IPS-20b (cell line): ENCODE measurements at regions not wholly inside any gene's neighbourhood (a gene's known extent, or its start where the extent isn't known, plus 50 kb on each side); places are given as distances from the start of the nearest gene placed in this dataset.

Experiments used
- H3K27ac ChIP-seq: one replicate; pipeline ENCODE4 v1.5.1; 2013; ENCODE audit warnings: low read length
- H3K27me3 ChIP-seq: 2 replicates; pipeline ENCODE4 v1.6.1; 2013; ENCODE audit warnings: mild to moderate bottlenecking, low read length, inconsistent platforms; ENCODE audit not compliant: insufficient read depth
- H3K36me3 ChIP-seq: 2 replicates; pipeline ENCODE4 v1.6.1; 2013; ENCODE audit warnings: low read depth, mild to moderate bottlenecking, inconsistent platforms, low read length, moderate library complexity; ENCODE audit not compliant: insufficient read depth
- H3K4me1 ChIP-seq: 2 replicates; pipeline ENCODE4 v1.6.1; 2013; ENCODE audit warnings: mild to moderate bottlenecking, control low read depth, inconsistent platforms, low read length, moderate library complexity; ENCODE audit not compliant: insufficient read depth
- H3K4me3 ChIP-seq: 2 replicates; pipeline ENCODE4 v1.5.1; 2013; ENCODE audit warnings: mild to moderate bottlenecking, low read length, inconsistent platforms
- H3K9ac ChIP-seq: 2 replicates; pipeline ENCODE4 v1.6.1; 2013; ENCODE audit warnings: low read depth, mild to moderate bottlenecking, inconsistent platforms, low read length, moderate library complexity
- H3K9me3 ChIP-seq: 2 replicates; pipeline ENCODE4 v1.6.1; 2013; ENCODE audit warnings: mild to moderate bottlenecking, low read depth, low read length, inconsistent platforms; ENCODE audit not compliant: insufficient read depth

DNA sequence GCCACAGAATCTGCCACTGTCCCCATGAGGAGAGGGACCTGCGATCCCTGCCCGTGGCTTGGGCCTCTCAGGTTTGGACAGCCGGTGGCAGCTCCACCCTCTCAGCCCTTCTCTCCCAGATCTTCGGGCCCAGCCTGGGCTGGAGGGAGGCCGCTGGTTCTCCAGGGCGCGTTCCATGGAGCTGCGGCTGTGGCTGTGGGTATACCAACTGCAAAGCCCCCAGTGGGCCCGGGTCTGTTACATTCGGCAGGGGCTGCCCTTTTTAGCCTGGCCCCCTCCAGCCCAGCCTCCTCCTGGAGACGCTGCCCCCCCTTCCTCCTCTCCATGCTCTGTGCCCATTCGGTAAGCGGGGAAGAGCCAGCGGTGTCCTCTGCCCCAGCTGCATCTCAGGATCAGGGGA is 64.7 kb upstream of the ZNF469 start:
- no peak overlapping the region for H3K4me3 ChIP-seq
- H3K9me3 ChIP-seq, result no peaks in the 10 kb centered on the region
- H3K27ac ChIP-seq, result no peak overlapping the region
- no peak overlapping the region for H3K9ac ChIP-seq
- H3K27me3 ChIP-seq, result no peaks in the 10 kb centered on the region
- H3K36me3 ChIP-seq, result no peaks in the 10 kb centered on the region
- no peaks in the 10 kb centered on the region for H3K4me1 ChIP-seq

GRCh38 chr16:88318521-88318920 is 64.2 kb upstream of the ZNF469 start:
- Histone ChIP-seq H3K36me3 (no peaks in the 10 kb centered on the region), H3K9me3 (no peaks in the 10 kb centered on the region), H3K9ac (no peak overlapping the region), H3K4me3 (no peak overlapping the region), H3K27me3 (no peaks in the 10 kb centered on the region), H3K4me1 (no peaks in the 10 kb centered on the region), H3K27ac (no peak overlapping the region)

DNA sequence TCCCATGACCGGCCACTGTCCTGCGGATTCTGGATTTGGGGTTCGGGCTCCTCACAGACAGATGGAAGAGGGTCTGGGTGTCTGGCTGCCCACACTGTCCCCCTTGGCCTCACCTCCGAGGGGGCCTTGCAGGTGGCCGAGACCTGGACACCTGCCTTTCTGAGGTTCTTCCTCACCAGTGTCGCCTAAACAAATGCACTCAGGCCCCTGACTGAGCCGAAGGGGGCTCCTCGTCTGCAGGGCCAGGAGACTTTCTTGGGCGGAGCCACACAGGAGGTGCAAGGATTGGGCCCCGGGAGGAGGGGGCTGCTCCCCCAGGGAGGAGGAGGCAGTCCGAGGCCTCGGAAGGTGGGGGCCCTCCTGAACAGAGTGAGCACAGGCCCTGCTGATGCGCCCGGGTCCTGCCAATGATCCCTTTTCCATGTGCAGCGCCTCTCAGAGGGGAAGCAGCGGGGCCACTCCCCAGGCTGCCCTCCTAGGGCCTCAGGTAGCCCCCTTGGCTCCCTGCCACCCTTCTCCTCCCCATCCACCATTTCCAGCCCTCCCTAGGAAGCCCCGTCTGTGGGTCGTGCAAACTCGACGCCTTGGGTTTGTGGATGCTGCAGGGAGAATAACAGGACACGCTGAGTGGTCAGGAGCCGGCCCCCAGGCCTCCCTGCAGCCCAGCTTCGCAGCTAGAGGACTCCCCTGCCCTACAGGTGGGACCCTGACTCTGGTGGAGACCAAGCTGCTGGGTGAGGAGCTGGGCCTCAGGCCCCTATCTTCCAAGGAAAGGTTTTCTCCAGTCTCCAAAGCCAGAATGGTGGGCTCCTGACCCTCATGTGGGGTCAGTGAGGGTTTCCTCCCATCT is 63.4 kb upstream of the ZNF469 start:
- H3K9me3 ChIP-seq, result no peaks in the 10 kb centered on the region
- H3K27me3 ChIP-seq, result no peaks in the 10 kb centered on the region
- H3K9ac ChIP-seq, result no peak overlapping the region
- H3K27ac ChIP-seq, result no peak overlapping the region
- H3K4me1 ChIP-seq, result no peaks in the 10 kb centered on the region
- no peaks in the 10 kb centered on the region for H3K36me3 ChIP-seq
- H3K4me3 ChIP-seq, result no peak overlapping the region

GRCh38 chr16:88320947-88321634 is 61.7 kb upstream of the ZNF469 start:
- Histone ChIP-seq H3K9ac (no peak overlapping the region), H3K4me1 (no peaks in the 10 kb centered on the region), H3K4me3 (no peak overlapping the region), H3K9me3 (no peaks in the 10 kb centered on the region), H3K27me3 (no peaks in the 10 kb centered on the region), H3K27ac (no peak overlapping the region), H3K36me3 (no peaks in the 10 kb centered on the region)

DNA sequence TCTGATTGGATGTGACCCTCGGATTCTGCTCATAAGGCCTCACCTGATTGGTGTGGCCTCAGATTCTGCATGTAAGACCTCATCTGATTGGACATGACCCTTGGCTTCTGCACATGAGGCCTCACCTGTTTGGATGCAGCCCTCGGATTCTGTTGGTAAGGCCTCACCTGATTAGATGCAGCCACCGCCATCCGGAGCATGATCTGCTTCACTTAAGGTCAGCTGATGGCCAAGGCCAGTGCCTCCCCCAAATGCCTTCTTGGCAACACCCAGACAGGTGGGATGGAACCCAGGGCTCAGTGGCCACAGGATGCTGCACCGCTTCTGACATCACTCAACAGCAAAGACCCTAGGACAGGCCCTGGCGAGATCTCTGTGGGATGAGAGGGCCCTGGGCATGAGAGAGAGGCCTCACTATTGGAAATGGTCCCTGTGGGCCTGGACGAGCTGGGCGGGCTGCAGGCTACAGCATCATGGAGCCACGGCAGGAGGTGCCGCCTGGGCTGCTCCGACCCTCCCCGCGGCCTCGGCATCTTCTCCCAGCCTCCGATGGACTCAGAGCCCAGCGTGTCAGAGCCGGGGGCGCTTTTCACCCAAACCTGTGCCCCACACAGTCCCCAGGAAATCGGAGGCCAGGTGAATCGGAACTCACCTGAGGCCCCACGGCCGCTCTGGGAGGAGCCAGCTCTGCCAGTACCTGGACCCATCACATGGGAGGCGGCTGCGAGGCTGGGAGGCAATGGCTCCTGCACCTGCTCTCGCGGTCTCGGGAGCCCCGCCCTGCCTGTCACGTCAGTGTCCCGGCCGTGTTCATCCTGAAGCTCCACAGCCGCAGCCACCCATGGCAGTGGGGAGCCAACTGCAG is 60.9 kb upstream of the ZNF469 start:
- Histone ChIP-seq H3K4me1 (no peaks in the 10 kb centered on the region), H3K27me3 (no peaks in the 10 kb centered on the region), H3K36me3 (no peaks in the 10 kb centered on the region), H3K27ac (no peak overlapping the region), H3K9me3 (no peaks in the 10 kb centered on the region), H3K9ac (no peak overlapping the region), H3K4me3 (no peak overlapping the region)

- H3K4me1 ChIP-seq, result no peaks in the 10 kb centered on the region
- H3K4me3 ChIP-seq, result no peak overlapping the region
- H3K9me3 ChIP-seq, result no peaks in the 10 kb centered on the region
These were observed 60.2 kb upstream of the ZNF469 start for GRCh38 chr16:88322500-88322970.

GRCh38 chr16:88323041-88323440 is 59.7 kb upstream of the ZNF469 start:
- no peak overlapping the region for H3K9ac ChIP-seq
- no peaks in the 10 kb centered on the region for H3K4me1 ChIP-seq
- no peaks in the 10 kb centered on the region for H3K27me3 ChIP-seq
- H3K4me3 ChIP-seq, result no peak overlapping the region
- H3K36me3 ChIP-seq, result no peaks in the 10 kb centered on the region
- H3K27ac ChIP-seq, result no peak overlapping the region
- H3K9me3 ChIP-seq, result no peaks in the 10 kb centered on the region

More at GRCh38 chr16:88322500-88322970, 60.2 kb upstream of the ZNF469 start:
- no peaks in the 10 kb centered on the region for H3K27me3 ChIP-seq
- H3K9ac ChIP-seq, result no peak overlapping the region
- no peak overlapping the region for H3K27ac ChIP-seq
- no peaks in the 10 kb centered on the region for H3K36me3 ChIP-seq

DNA sequence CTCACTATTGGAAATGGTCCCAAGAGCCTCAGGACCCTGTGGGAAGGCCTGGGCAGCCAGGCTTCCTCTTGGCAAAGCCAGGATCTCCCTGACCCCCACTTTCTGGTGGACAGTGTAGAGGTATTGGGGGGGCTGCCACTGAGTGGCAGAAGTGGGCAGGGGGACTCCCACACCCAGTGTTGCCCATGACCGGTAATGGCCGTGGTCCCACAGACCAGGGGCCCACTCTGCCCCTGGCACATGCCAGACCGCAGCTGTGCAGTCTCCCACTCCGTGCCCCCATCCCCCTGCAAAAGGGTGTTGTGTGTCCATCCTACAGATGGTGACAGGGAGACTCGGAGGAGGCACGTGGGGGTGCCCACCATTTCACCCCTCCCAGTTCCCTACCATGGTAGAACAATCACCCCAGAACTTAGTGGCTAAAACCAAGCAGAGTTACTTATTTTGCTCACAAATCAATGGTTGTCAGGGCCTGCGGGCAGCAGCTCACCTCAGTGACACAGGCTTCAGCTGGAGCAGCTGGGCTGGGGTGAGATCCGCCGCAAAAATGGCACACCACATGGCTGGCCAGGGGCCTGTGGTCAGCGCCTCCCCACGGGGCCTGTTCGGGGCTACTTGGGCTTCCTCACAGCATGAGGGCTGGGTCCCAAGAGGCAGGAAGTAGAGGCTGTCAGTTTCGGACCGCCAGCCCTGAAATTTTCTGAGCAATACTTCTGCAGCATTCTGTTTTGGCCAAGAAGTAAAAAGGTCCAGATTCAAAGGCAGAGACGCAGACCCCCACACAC is 59.0 kb upstream of the ZNF469 start:
- H3K27ac ChIP-seq, result no peak overlapping the region
- H3K9me3 ChIP-seq, result no peaks in the 10 kb centered on the region
- H3K27me3 ChIP-seq, result no peaks in the 10 kb centered on the region
- no peaks in the 10 kb centered on the region for H3K36me3 ChIP-seq
- H3K4me3 ChIP-seq, result no peak overlapping the region
- no peaks in the 10 kb centered on the region for H3K4me1 ChIP-seq
- H3K9ac ChIP-seq, result no peak overlapping the region

- Histone ChIP-seq H3K27me3 (no peaks in the 10 kb centered on the region), H3K27ac (no peak overlapping the region), H3K4me1 (no peaks in the 10 kb centered on the region), H3K9ac (no peak overlapping the region), H3K36me3 (no peaks in the 10 kb centered on the region), H3K4me3 (no peak overlapping the region), H3K9me3 (no peaks in the 10 kb centered on the region)
These were observed 57.5 kb upstream of the ZNF469 start for GRCh38 chr16:88325087-88325750.

DNA sequence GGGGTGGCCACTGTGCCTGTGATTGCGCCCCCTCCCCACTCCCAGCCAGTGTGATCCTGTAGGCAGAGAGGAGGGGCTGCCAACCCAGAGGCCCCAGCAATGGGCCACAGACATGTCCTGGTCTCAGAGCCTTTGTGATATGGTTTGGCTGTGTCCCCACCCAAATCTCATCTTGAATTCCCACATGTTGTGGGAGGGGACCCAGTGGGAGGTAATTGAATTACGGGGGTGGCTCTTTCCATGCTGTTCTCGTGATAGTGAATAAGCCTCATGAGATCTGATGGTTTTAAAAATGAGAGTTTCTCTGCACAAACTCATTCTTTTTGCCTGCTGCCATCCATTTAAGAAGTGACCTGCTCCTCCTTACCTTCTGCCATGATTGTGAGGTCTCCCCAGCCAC is 56.8 kb upstream of the ZNF469 start:
- H3K4me1 ChIP-seq, result no peaks in the 10 kb centered on the region
- H3K27me3 ChIP-seq, result no peaks in the 10 kb centered on the region
- no peak overlapping the region for H3K27ac ChIP-seq
- H3K9me3 ChIP-seq, result no peaks in the 10 kb centered on the region
- no peak overlapping the region for H3K9ac ChIP-seq
- no peak overlapping the region for H3K4me3 ChIP-seq
- no peaks in the 10 kb centered on the region for H3K36me3 ChIP-seq
